HEK293 (cell line): ENCODE measurements at regions not wholly inside any gene's neighbourhood (a gene's known extent, or its start where the extent isn't known, plus 50 kb on each side); places are given as distances from the start of the nearest gene placed in this dataset.

Source experiments
- ATF2 ChIP-seq: fragments of 450-650 bp; formaldehyde crosslinking; IDR thresholded peaks from 2 replicates; pipeline ENCODE4 v1.5.1; 2016; ENCODE audit warnings: missing biosample characterization, missing genetic modification characterization, low read depth
- CTCF ChIP-seq: fragments of 450-650 bp; formaldehyde crosslinking; IDR thresholded peaks from 2 replicates; pipeline ENCODE4 v1.5.1; 2016; ENCODE audit warnings: missing biosample characterization, missing genetic modification characterization
- PATZ1 ChIP-seq: fragments of 450-650 bp; formaldehyde crosslinking; IDR thresholded peaks from 2 replicates; pipeline ENCODE4 v1.5.1; 2016; ENCODE audit warnings: missing biosample characterization, missing genetic modification characterization
- PBX3 ChIP-seq: sonication (generic); formaldehyde crosslinking; IDR thresholded peaks from 2 replicates; pipeline ENCODE4 v1.8.1; 2022; ENCODE audit warnings: mild to moderate bottlenecking, moderate library complexity, missing genetic modification reagents
- YY1 ChIP-seq: fragments of 450-650 bp; formaldehyde crosslinking; IDR thresholded peaks from 2 replicates; pipeline ENCODE4 v1.5.1; 2018; ENCODE audit warnings: missing biosample characterization, missing genetic modification characterization
- YY2 ChIP-seq: fragments of 450-650 bp; formaldehyde crosslinking; IDR thresholded peaks from 2 replicates; pipeline ENCODE4 v1.5.1; 2016; ENCODE audit warnings: missing biosample characterization, missing genetic modification characterization
- ZBTB11 ChIP-seq: fragments of 450-650 bp; formaldehyde crosslinking; conservative IDR thresholded peaks from 2 replicates; pipeline ENCODE4 v1.5.1; 2016; ENCODE audit warnings: low read depth, missing biosample characterization, missing genetic modification characterization
- ZBTB26 ChIP-seq: fragments of 450-650 bp; formaldehyde crosslinking; optimal IDR thresholded peaks from 2 replicates; pipeline ENCODE3; 2016; ENCODE audit warnings: missing biosample characterization, mild to moderate bottlenecking, missing genetic modification characterization
- ZBTB44 ChIP-seq: fragments of 450-650 bp; IDR thresholded peaks from 2 replicates; pipeline ENCODE4 v1.5.1; 2018; ENCODE audit warnings: missing biosample characterization, mild to moderate bottlenecking, missing genetic modification characterization
- ZNF362 ChIP-seq: fragments of 450-650 bp; formaldehyde crosslinking; IDR thresholded peaks from 2 replicates; pipeline ENCODE4 v1.5.1; 2016; ENCODE audit warnings: missing biosample characterization, missing genetic modification characterization
- ZNF416 ChIP-seq: fragments of 450-650 bp; formaldehyde crosslinking; IDR thresholded peaks from 2 replicates; pipeline ENCODE4 v1.5.1; 2016; ENCODE audit warnings: missing biosample characterization, missing genetic modification characterization
- ZNF580 ChIP-seq: fragments of 450-650 bp; formaldehyde crosslinking; IDR thresholded peaks from 2 replicates; pipeline ENCODE4 v1.5.1; 2016; ENCODE audit warnings: missing biosample characterization, missing genetic modification characterization
- ZNF639 ChIP-seq: fragments of 450-650 bp; formaldehyde crosslinking; IDR thresholded peaks from 2 replicates; pipeline ENCODE4 v1.5.1; 2016; ENCODE audit warnings: missing biosample characterization, missing genetic modification characterization

- TF ChIP-seq ZNF580 (no peak), CTCF (tag by site-specific recombination) (no peak), YY1 (tag by site-specific recombination) (no peak), ATF2 (tag by site-specific recombination) (no peak), ZNF416 (tag by site-specific recombination) (no peak), PBX3 (CRISPR knock-in tag) (no peak), ZBTB44 (tag by site-specific recombination) (no peak), ZBTB26 (tag by site-specific recombination) (no peak), ZNF362 (tag by site-specific recombination) (no peak), PATZ1 (tag by site-specific recombination) (no peak), ZBTB11 (tag by site-specific recombination) (no peak), YY2 (tag by site-specific recombination) (no peak), ZNF639 (tag by site-specific recombination) (no peak)
Measured at GRCh38 chr2:183952741-183953140, 645.6 kb upstream of the ZNF804A start.
